ENCODE measurements at regions not wholly inside any gene's neighbourhood (a gene's known extent, or its start where the extent isn't known, plus 50 kb on each side); places are given as distances from the start of the nearest gene placed in this dataset.

- H3K4me2 ChIP-seq (ENCODE audit: control insufficient read depth, extremely low read depth, insufficient read depth, low read depth, low read length): no peak overlapping the region
- no peaks in the 10 kb centered on the region for H4K20me1 ChIP-seq (ENCODE audit: control insufficient read depth, extremely low read depth, insufficient read depth, low read length)
- H3K4me3 ChIP-seq (ENCODE audit: control insufficient read depth in 2 of 3, extremely low read depth in 1 of 3, insufficient read depth in 2 of 3, low read depth in 1 of 3, low read length in 3 of 3): no peak overlapping the region
- H3K36me3 ChIP-seq (ENCODE audit: control insufficient read depth in 2 of 2, extremely low read depth in 1 of 2, insufficient read depth in 2 of 2, low read length in 2 of 2): no peaks in the 10 kb centered on the region
- H3K9me3 ChIP-seq (ENCODE audit: control insufficient read depth, low read depth, low read length): no peaks in the 10 kb centered on the region
- no peaks in the 10 kb centered on the region for H3K79me2 ChIP-seq (ENCODE audit: control insufficient read depth, insufficient read depth, low read length)
- no peak overlapping the region for H2AFZ ChIP-seq (ENCODE audit: control insufficient read depth, low read length)
- H3K9ac ChIP-seq (ENCODE audit: control insufficient read depth, extremely low read depth, insufficient read depth, low read length): no peak overlapping the region
- dilution Hi-C loops (cut with MboI; ENCODE audit: extremely low pct_ligation_motif_present, low sequenced_read_pairs): no loop called here
- H3K4me1 ChIP-seq (ENCODE audit: control insufficient read depth, extremely low read depth, insufficient read depth, low read length): no peaks in the 10 kb centered on the region
- DNase-seq (ENCODE audit: low read depth, low spot score): no peak
- FAIRE-seq: no peak
- no peak overlapping the region for H3K27ac ChIP-seq (ENCODE audit: control insufficient read depth, insufficient read depth, low read length)
- H3K27me3 ChIP-seq (ENCODE audit: control insufficient read depth, extremely low read depth, insufficient read depth, low read length): no peaks in the 10 kb centered on the region
- no peak for TF ChIP-seq CTCF (optimal IDR thresholded peaks at IDR 0.05 in 1 of 3, IDR thresholded peaks at IDR 0.05 in 1 of 3, conservative IDR thresholded peaks at IDR 0.05 in 1 of 3; ENCODE audit: extremely low read depth in 1 of 3, insufficient read depth in 2 of 3, low read length in 3 of 3)
- no peak for TF ChIP-seq EZH2 (IDR thresholded peaks at IDR 0.05; ENCODE audit: low read length)
- no peaks in the 10 kb centered on the region for H3K9me1 ChIP-seq (ENCODE audit: control insufficient read depth, extremely low read depth, insufficient read depth, low read length)
These were observed 334.5 kb downstream of the IPO8 start for GRCh38 chr12:30361145-30361544.

DNA sequence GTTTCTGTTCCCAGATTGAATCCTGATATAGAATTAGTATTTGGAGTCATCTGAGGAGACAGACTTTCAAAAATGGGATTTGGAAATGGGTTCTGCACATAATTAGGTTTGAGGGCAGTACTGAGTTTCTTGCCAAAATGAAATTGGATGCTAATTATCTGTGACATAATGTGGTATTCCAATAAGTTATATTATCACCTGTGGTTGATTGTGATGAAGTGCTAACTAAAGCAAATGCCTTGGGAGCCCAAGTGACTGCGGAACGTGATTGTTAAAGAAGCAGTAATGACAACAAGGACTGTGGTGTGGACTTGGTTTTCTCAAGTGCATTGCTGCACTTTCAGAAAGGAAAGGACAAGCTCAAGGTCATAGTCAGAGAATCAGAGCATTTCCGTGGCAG, 337.0 kb downstream of the IPO8 start:
- no peak for FAIRE-seq
- Histone ChIP-seq H3K36me3 (ENCODE audit: control insufficient read depth in 2 of 2, extremely low read depth in 1 of 2, insufficient read depth in 2 of 2, low read length in 2 of 2) (no peaks in the 10 kb centered on the region), H3K4me2 (ENCODE audit: control insufficient read depth, extremely low read depth, insufficient read depth, low read depth, low read length) (no peak overlapping the region), H3K9me1 (ENCODE audit: control insufficient read depth, extremely low read depth, insufficient read depth, low read length) (no peaks in the 10 kb centered on the region), H3K9ac (ENCODE audit: control insufficient read depth, extremely low read depth, insufficient read depth, low read length) (no peak overlapping the region), H3K27ac (ENCODE audit: control insufficient read depth, insufficient read depth, low read length) (no peak overlapping the region), H3K9me3 (ENCODE audit: control insufficient read depth, low read depth, low read length) (no peaks in the 10 kb centered on the region), H3K27me3 (ENCODE audit: control insufficient read depth, extremely low read depth, insufficient read depth, low read length) (no peaks in the 10 kb centered on the region), H3K79me2 (ENCODE audit: control insufficient read depth, insufficient read depth, low read length) (no peaks in the 10 kb centered on the region), H3K4me1 (ENCODE audit: control insufficient read depth, extremely low read depth, insufficient read depth, low read length) (no peaks in the 10 kb centered on the region), H2AFZ (ENCODE audit: control insufficient read depth, low read length) (no peak overlapping the region), H3K4me3 (ENCODE audit: control insufficient read depth in 2 of 3, extremely low read depth in 1 of 3, insufficient read depth in 2 of 3, low read depth in 1 of 3, low read length in 3 of 3) (no peak overlapping the region), H4K20me1 (ENCODE audit: control insufficient read depth, extremely low read depth, insufficient read depth, low read length) (no peaks in the 10 kb centered on the region)
- no peak for DNase-seq (ENCODE audit: low read depth, low spot score)
- no peak for TF ChIP-seq CTCF (optimal IDR thresholded peaks at IDR 0.05 in 1 of 3, IDR thresholded peaks at IDR 0.05 in 1 of 3, conservative IDR thresholded peaks at IDR 0.05 in 1 of 3; ENCODE audit: extremely low read depth in 1 of 3, insufficient read depth in 2 of 3, low read length in 3 of 3)
- TF ChIP-seq EZH2 (IDR thresholded peaks at IDR 0.05; ENCODE audit: low read length): no peak
- dilution Hi-C loops (cut with MboI; ENCODE audit: extremely low pct_ligation_motif_present, low sequenced_read_pairs): no loop called here

Measured in keratinocyte (primary cell).